ENCODE measurements at regions not wholly inside any gene's neighbourhood (a gene's known extent, or its start where the extent isn't known, plus 50 kb on each side); places are given as distances from the start of the nearest gene placed in this dataset.

GRCh38 chr13:78168981-78169380 lies 250.3 kb upstream of the EDNRB start:
- 33 to 83% methylated on average over 1 to 3 of the region's 4 CpGs for WGBS, 2 donors (ENCODE audit: low coverage in 1 of 2)

GRCh38 chr13:78161266-78161665 lies 242.6 kb upstream of the EDNRB start:
- TF ChIP-seq CTCF (IDR thresholded peaks at IDR 0.05) (no peak), POLR2A (IDR thresholded peaks at IDR 0.05) (no peak), EP300 (IDR thresholded peaks at IDR 0.05) (no peak)

More at GRCh38 chr13:78168981-78169380, 250.3 kb upstream of the EDNRB start:
- Histone ChIP-seq H3K27ac (no peak overlapping the region), H3K36me3 (no peaks in the 10 kb centered on the region), H3K9me3 (peaks cover 0 to 9% (median 0%) of the 10 kb centered on the region in 3 donors), H3K4me1 (no peaks in the 10 kb centered on the region), H3K4me3 (no peak overlapping the region), H3K27me3 (no peaks in the 10 kb centered on the region)
- ATAC-seq, result no peak
- TF ChIP-seq POLR2A (IDR thresholded peaks at IDR 0.05) (no peak), EP300 (IDR thresholded peaks at IDR 0.05) (no peak), CTCF (IDR thresholded peaks at IDR 0.05) (no peak)

GRCh38 chr13:78160793-78161192 lies 242.2 kb upstream of the EDNRB start:
- no peaks in the 10 kb centered on the region for H3K36me3 ChIP-seq
- no peak overlapping the region for H3K4me3 ChIP-seq
- H3K9me3 ChIP-seq, result no peaks in the 10 kb centered on the region
- TF ChIP-seq POLR2A (IDR thresholded peaks at IDR 0.05) (no peak), EP300 (IDR thresholded peaks at IDR 0.05) (no peak), CTCF (IDR thresholded peaks at IDR 0.05) (no peak), POLR2AphosphoS5 (IDR thresholded peaks at IDR 0.05) (no peak)
- H3K4me1 ChIP-seq, result no peaks in the 10 kb centered on the region
- H3K27ac ChIP-seq, result no peak overlapping the region
- H3K27me3 ChIP-seq, result no peaks in the 10 kb centered on the region
- ATAC-seq, result no peak
- WGBS, 2 donors (ENCODE audit: low coverage in 1 of 2), result 20 to 35% methylated on average over 2 of the region's 2 CpGs

More at GRCh38 chr13:78161266-78161665, 242.6 kb upstream of the EDNRB start:
- ATAC-seq, result no peak
- Histone ChIP-seq H3K27me3 (no peaks in the 10 kb centered on the region), H3K27ac (no peak overlapping the region), H3K9me3 (no peaks in the 10 kb centered on the region), H3K4me3 (no peak overlapping the region), H3K36me3 (no peaks in the 10 kb centered on the region), H3K4me1 (no peaks in the 10 kb centered on the region)

- H3K36me3 ChIP-seq, result no peaks in the 10 kb centered on the region
- TF ChIP-seq POLR2A (IDR thresholded peaks at IDR 0.05) (no peak), POLR2AphosphoS5 (IDR thresholded peaks at IDR 0.05) (no peak), CTCF (IDR thresholded peaks at IDR 0.05) (no peak), EP300 (IDR thresholded peaks at IDR 0.05) (no peak)
- no peaks in the 10 kb centered on the region for H3K4me1 ChIP-seq
- H3K27ac ChIP-seq, result no peak overlapping the region
- no peaks in the 10 kb centered on the region for H3K9me3 ChIP-seq
- no peak overlapping the region for H3K4me3 ChIP-seq
- no peaks in the 10 kb centered on the region for H3K27me3 ChIP-seq
- WGBS, 2 donors (ENCODE audit: low coverage in 1 of 2), result 96 to 100% methylated on average over 2 of the region's 2 CpGs
- ATAC-seq, result no peak
Observed at GRCh38 chr13:78152415-78152814, 233.8 kb upstream of the EDNRB start.

GRCh38 chr13:78147905-78148304 lies 229.3 kb upstream of the EDNRB start:
- H3K4me1 ChIP-seq, result no peaks in the 10 kb centered on the region
- no peak overlapping the region for H3K4me3 ChIP-seq
- no peaks in the 10 kb centered on the region for H3K27me3 ChIP-seq
- no peaks in the 10 kb centered on the region for H3K9me3 ChIP-seq
- no peak overlapping the region for H3K27ac ChIP-seq
- no peak for ATAC-seq
- no peaks in the 10 kb centered on the region for H3K36me3 ChIP-seq
- no peak for TF ChIP-seq EP300 (IDR thresholded peaks at IDR 0.05)
- no peak for TF ChIP-seq CTCF (IDR thresholded peaks at IDR 0.05)

All from gastroesophageal sphincter (tissue), 4 donors.